ENCODE measurements at regions not wholly inside any gene's neighbourhood (a gene's known extent, or its start where the extent isn't known, plus 50 kb on each side); places are given as distances from the start of the nearest gene placed in this dataset.

GRCh38 chr19:30673336-30673735, 301.2 kb downstream of the ZNF536 start:
- no peak overlapping the region for H3K27ac ChIP-seq (ENCODE audit: insufficient read length, low read depth, low read length)
- H2BK12ac ChIP-seq (ENCODE audit: insufficient read length, low read depth, low read length): no peak overlapping the region
- no peak overlapping the region for H2AFZ ChIP-seq (ENCODE audit: low read length)
- no peaks in the 10 kb centered on the region for H3K9me3 ChIP-seq (ENCODE audit: control insufficient read depth, low read depth, low read length)
- no peak overlapping the region for H4K8ac ChIP-seq (replicated peaks; ENCODE audit: insufficient read length, low read depth, low read length)
- Mint-ChIP-seq H3K27me3 (ENCODE audit: low read depth) (peaks cover 12% of the 10 kb centered on the region), H3K4me3 (no peak overlapping the region), H3K36me3 (ENCODE audit: insufficient read depth in 1 of 3, low read depth in 3 of 3) (no peaks in the 10 kb centered on the region), H3K27ac (no peak overlapping the region; a peak in 1 of 7 replicates), H3K9me3 (no peaks in the 10 kb centered on the region; a peak in 1 of 5 replicates), H3K4me1 (peaks cover 7 to 10% of the 10 kb centered on the region in 2 experiments)
- no peak overlapping the region for H3K56ac ChIP-seq (ENCODE audit: insufficient read length, low read depth, low read length)
- no peak overlapping the region for H3T11ph ChIP-seq (ENCODE audit: low read length)
- H4K91ac ChIP-seq (ENCODE audit: insufficient read length, low read depth, low read length): no peak overlapping the region
- no peak overlapping the region for H3K23ac ChIP-seq (ENCODE audit: insufficient read length, low read depth, low read length)
- H4K5ac ChIP-seq (ENCODE audit: insufficient read length, low read depth, low read length): no peak overlapping the region
- no peak overlapping the region for H2BK5ac ChIP-seq (ENCODE audit: insufficient read length, low read length)
- H2BK20ac ChIP-seq (ENCODE audit: low read depth, low read length, poor library complexity, severe bottlenecking): no peak overlapping the region
- H3K9ac ChIP-seq (ENCODE audit: extremely low read depth, insufficient read length, low read length): no peak overlapping the region
- H3K4me2 ChIP-seq (ENCODE audit: insufficient read depth, insufficient read length, low read length): no peak overlapping the region
- H2BK15ac ChIP-seq (ENCODE audit: low read depth, low read length): no peak overlapping the region
- WGBS (ENCODE audit: extremely low coverage, insufficient read length, low lambda C conversion rate): no CpG with 5 or more reads among the region's 8 CpGs
- no peaks in the 10 kb centered on the region for H3K79me2 ChIP-seq (ENCODE audit: insufficient read depth, low read length)
- no peaks in the 10 kb centered on the region for H3K4me1 ChIP-seq (ENCODE audit: insufficient read depth, low read length)
- H3K23me2 ChIP-seq (ENCODE audit: insufficient read length, low read depth, low read length, poor library complexity, severe bottlenecking): no peaks in the 10 kb centered on the region
- no peak overlapping the region for H3K14ac ChIP-seq (ENCODE audit: insufficient read depth, low read length)
- H3K27me3 ChIP-seq (ENCODE audit: insufficient read depth, low read length): no peaks in the 10 kb centered on the region
- no peak overlapping the region for H2AK5ac ChIP-seq (ENCODE audit: insufficient read length, low read length)
- no peaks in the 10 kb centered on the region for H3K79me1 ChIP-seq (ENCODE audit: insufficient read depth, low read depth, low read length, poor library complexity, severe bottlenecking)
- no peaks in the 10 kb centered on the region for H4K20me1 ChIP-seq (ENCODE audit: control insufficient read depth, insufficient read depth, insufficient read length)
- H3K18ac ChIP-seq (ENCODE audit: insufficient read length, low read depth, low read length): no peak overlapping the region
- H2BK120ac ChIP-seq (ENCODE audit: low read depth, low read length, poor library complexity, severe bottlenecking): no peak overlapping the region
- no peak for TF ChIP-seq CTCF (conservative IDR thresholded peaks at IDR 0.05)
- no peak overlapping the region for H3K4ac ChIP-seq (ENCODE audit: low read depth, low read length)
- DNase-seq: no peak

All from H9 (cell line).